ENCODE measurements at regions not wholly inside any gene's neighbourhood (a gene's known extent, or its start where the extent isn't known, plus 50 kb on each side); places are given as distances from the start of the nearest gene placed in this dataset.
A peak's percentile ranks its signal among the peaks of the same experiment; 100 is the strongest.
"Not testable (repeated sequence)": the region's sequence is repeated elsewhere in the genome, so short reads cannot be mapped to it uniquely, and the experiment has no call there.

DNA sequence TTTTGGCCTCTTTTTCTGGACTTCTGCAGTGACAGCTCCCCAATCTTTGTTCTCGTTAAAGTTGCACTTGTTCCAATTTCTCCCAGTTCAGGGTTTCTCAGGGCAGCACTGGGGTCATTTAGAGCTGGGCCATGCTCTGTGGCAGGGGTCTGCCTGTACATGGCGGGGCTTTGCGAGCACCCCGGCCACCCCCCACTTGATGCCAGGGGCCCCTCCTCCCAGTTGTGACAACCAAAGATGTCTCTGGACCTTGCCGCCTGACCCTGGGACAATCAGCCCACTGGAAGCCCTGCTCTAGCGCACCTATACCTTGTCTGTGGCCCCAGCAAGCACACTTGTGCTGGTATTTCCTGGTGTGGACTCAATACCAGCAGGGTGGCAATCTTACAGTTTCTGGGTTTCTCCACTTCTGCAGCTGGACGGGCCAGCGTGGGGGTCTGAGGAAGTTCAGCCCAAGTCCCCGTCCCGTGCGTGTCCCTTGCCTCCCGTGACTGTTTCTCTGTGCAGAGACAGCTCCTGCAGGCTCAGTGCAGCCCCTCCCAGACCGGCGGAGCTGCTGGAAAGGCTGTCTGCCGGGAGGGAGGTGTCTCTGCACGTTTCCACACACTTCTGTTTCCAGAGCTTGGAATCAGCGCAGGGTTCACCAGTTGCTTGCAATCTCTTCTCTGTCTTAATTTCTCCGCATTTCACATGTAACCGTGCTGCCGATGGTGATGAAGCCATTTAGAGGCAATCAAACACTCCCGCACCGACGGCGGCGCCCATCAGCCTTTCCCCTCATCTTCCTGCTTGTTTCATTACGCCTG is 1328.9 kb downstream of the BRD1 start:
- DNase-seq (ENCODE audit: low spot score), result no peak

DNA sequence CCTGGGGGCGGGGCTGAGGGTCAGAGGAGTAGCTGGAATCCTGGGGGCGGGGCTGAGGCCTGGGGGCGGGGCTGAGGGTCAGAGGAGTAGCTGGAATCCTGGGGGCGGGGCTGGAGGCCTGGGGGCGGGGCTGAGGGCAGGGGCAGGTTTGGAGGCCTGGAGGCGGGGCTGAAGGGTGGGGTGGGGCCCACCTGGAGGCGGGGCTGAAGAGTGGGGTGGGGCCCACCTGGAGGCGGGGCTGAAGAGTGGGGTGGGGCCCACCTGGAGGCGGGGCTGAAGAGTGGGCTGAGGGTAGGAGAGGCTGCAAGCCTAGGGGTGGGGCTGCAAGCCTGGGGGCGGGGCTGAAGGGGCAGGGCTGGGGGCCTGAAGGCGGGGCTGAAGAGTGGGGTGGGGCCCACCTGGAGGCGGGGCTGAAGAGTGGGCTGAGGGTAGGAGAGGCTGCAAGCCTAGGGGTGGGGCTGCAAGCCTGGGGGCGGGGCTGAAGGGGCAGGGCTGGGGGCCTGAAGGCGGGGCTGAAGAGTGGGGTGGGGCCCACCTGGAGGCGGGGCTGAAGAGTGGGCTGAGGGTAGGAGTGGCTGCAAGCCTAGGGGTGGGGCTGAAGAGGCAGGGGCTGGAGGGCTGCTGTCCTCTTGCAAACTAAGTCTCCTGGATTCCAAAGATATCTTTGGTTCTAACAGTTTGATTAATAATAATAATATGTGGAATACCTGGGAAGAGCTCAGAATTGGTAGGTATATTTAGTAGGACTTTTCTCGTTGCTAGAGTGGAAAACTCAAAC is 1329.7 kb downstream of the BRD1 start:
- DNase-seq (ENCODE audit: low spot score), result not testable (repeated sequence)

DNA sequence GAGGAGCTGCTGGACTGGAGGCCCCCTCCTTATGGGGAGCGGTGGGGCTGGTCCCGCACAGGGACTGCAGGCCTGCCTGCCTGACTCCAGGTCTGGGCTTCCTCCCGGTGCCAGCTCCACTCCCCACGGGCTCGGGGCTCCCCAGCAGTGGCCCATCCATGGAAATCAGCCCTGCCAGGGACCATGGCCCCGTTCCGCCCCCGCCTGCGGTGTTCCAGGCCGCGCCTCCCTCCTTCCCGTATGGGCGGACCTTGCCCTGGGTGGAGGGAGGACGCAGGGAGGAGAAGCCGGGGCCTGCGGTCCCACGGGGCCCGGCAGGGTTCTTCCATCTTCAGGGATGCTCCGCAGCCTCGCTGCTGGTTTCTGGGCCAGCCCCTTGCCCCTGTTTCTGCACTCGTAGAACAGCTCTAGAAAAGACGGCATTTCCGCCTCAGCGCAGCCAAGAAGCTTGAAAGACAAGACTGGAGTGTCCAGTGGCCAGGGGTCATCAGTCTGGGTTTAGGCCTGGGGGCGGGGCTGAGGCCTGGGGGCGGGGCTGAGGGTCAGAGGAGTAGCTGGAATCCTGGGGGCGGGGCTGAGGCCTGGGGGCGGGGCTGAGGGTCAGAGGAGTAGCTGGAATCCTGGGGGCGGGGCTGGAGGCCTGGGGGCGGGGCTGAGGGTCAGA is 1330.6 kb downstream of the BRD1 start:
- peak; percentile 71 for DNase-seq (ENCODE audit: low spot score)

DNA sequence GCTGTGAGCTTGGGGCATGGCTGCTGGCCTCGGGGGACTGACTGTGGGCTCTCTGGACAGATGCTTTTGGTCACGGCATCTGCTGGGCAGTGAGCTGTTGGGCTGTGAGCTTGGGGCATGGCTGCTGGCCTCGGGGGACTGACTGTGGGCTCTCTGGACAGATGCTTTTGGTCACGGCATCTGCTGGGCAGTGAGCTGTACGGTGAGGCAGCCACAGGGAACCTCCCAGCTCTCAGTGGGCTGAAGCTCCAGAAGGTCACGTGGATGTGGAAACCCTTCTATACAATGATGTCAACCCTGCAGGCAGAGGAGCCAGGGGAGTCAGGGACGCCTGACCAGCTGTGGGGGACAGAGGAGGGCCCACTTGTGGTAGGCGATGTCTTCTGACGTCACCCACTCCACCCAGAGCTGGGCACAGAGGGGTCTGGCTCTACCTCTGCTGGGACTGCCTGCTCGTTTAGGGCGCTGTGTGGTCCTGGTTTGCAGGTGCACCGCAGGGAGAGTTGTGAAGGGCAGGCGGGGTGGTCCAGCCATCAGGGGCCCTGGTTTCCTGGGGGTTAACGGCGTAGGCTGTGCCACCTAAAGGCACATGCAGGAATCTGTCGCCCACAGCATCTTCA is 1331.3 kb downstream of the BRD1 start:
- no peak for DNase-seq (ENCODE audit: low spot score)

DNA sequence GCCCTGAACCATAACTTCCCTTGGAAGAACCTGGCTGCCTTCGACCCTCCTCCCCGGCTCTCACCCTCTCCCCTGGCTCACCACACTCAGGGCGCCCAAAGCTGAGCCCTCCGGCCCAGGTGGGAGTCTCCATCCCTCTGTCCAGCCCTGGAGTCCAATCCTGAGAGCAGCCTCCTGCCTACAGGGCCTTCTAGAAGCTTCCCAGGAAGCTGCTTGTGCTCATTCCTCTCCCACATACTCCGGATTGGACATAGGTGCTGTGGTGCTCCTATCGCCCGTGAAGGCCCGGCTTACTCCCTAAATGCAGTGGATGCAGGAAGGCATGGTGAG is 1332.0 kb downstream of the BRD1 start:
- no peak for DNase-seq (ENCODE audit: low spot score)

DNA sequence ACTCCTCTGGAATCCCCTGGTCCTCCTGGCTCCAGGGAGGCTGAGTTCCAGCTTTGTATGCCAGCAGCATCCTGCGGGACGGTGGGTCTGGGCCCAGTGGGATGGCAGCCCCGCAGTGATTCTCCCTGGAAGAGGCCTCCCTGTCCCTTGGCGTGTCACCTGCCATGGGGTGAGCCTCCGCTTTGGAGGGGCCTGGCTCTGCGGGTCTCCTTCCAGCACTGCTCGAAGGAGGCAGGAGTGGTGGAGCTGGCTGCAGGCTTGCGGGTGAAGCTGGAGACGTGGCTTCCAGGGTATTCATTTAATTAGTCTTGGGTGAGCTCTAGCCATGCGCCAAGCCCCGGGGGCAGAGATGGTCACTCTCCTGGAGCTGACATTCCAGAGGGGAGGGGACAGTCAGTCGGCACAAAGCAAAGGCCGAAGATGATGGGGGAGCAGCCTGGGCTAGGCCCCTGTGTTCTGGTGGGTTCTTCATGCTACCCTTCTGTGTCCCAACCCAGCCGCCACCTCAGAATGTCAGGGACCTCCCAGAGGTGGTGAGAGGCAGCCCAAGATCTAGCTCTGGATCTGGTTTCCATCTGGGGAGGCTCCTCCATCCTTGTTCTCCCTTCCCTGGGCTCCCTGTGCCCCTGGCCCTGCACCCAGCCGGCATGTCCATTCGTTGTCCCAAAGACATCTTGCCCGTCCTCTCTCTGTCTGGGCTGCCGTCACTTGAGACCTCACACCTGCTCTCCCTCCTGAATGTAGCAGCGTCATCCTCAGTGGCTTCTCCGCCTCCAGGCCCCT is 1332.5 kb downstream of the BRD1 start:
- DNase-seq (ENCODE audit: low spot score), result no peak

DNA sequence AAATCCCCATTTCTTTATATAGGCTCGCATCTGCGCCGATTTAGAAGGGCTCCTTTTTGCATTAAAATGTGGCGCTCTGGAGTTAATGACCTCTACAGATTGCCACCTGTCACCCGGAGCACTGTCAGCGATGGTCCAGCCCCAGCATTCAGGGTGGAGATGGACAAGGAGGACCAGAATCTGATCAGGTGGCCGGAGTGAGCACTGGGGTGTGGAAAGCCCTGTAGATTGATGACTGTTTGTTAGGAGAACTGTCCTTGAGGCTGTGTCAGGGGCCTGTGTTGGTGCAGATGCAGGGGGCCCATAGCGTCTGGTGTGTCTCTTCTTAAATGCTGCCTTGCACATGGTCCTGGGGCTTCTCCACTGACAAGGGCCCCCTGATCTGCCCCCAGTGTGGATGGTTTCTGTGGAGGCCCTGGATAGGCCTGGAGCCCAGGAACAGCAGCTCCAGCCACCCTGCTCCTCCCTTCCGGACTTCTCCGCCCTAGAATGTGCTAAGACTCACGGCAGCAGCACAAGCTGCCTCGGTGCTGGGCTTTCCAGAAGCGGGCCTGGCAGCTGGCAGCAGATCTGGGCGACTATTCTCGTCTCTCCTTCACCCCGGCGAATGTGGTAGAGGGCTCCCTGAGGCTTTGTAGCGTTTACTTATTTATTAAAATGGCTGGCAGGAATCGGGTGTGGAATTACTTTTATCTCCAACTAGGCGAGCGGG is 1333.3 kb downstream of the BRD1 start:
- DNase-seq (ENCODE audit: low spot score), result no peak

DNA sequence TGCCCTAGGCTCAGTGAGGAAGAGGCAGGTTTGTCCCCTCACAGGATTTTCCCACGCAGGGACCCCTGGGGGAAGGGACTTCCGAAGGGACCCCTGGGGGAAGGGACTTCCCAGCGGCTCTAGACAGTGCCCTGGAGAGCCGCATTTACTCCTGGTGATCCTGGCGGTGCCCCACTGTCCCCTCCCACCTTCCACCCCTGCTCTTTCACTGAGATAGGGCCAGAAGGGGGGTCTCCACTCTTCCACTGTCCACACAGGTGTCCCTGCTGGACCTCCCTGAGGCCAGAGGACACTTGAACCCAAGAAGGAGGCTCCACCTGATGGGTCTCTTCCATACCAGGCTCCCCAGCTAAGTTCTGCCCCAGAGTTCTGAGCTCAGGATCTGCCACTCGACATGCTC is 1333.9 kb downstream of the BRD1 start:
- DNase-seq (ENCODE audit: low spot score), result no peak

DNA sequence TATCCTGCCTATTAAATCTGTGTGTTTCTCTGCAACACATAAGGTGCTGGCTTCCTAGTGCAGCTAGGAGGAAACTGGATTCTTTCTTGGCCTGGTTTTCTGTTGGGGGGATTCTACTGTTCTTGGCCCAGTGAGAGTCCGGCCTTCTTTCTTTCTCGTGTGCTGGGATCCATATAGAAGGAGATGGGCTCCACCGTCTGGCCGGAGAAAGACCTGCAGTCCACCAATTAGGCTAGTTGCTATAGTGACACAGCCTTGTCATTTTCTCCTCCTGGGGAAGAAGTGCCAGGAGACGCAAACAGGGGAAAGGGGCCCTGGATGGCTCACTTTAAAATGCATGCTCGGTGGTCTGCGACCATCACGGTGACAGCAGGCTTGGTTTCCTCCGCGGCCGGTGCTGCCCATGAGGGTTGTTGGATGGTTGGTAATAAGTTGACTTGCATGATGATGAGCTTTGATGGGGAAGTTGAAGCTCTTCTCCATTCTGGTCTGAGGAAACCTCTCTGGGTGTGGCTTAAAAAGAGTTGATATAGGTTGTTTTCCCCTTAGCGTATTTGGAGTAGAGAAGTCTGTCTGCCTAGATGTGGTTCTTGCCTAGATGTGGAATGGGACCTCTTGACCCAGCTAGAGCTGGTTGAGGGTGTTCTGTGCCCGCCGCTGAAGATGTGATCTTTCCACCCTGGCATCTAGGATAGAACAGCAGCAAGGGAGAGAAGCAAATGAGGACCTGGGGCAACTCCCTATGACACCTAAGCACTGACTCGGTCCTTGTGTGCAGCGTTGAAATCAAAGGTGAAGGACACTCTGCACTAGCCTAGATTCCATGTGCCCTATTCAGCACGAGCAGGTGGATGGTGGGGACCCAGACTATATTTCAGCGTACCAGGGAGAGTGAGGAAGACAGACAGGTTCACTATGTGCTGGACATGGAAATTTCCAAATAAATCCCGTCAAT is 1335.0 kb downstream of the BRD1 start:
- peak; percentile 74 for DNase-seq (ENCODE audit: low spot score)

DNA sequence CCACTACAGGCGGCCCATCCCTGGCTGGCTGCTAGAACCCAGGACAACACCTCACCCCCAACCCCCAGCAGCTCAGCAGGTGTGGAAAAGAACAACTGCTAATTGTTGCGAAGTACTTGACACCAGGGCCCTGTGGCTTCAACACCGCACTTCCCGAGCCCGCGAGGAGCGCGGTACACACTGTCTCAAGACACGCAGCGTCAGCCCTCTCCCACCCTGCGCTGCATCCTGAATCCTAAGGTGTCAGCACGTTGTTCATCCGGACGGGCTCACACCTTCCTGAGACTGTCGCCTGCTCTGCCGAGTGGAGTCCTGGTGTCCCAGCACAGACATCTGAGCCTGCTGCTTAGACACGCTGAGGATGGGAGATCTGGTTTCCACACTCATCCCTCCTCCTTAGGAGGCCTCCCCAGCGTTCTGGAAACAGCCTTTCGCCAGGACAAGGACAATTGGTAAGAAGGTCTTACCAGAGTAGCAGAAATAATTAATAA is 1336.2 kb downstream of the BRD1 start:
- DNase-seq (ENCODE audit: low spot score), result peak; percentile 53

DNA sequence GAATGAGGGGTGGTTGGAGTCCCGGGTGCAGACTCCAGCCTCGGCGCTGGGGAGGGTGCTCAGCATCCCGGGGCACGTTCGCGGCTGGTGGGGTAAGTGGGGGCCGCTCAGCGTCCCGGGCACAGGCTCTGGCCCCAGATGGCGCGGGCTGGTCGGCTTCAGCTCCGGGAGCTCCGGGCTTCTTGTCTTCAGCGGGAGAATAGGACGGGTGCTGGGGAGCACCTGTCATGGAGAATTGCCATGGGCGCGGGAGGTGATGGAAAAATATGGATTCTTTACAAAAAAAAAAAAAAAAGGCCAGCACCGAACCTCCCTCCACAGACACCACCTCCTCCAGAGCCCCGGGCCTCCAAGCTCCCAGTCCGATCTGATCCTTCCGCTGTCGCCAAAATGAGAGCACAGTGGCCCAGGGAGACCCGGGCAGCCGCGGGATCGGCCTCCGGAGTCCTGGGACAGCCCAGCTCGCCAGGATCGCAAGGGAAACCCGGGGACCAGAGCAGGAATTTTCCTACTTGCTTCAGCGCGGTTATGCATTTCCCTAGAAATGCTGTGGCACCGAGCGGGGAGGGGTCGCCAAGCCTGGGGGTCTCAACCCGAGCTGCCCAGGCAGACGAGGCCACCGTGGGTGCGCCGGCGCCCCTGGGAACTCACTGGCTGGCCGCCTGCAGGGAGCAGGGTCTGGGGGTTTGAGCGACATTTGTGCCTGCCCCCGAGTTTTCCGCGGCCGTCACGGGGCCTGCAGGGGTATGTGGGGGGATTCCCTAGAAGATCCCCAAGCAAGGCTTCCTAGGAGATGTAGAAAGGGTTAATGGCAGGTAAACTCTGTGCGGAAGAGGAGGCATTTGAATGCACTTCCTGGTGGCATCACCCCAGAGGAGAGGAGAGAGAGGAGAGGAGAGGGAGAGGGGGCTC is 1336.9 kb downstream of the BRD1 start:
- DNase-seq (ENCODE audit: low spot score), result peak; percentile 50

DNA sequence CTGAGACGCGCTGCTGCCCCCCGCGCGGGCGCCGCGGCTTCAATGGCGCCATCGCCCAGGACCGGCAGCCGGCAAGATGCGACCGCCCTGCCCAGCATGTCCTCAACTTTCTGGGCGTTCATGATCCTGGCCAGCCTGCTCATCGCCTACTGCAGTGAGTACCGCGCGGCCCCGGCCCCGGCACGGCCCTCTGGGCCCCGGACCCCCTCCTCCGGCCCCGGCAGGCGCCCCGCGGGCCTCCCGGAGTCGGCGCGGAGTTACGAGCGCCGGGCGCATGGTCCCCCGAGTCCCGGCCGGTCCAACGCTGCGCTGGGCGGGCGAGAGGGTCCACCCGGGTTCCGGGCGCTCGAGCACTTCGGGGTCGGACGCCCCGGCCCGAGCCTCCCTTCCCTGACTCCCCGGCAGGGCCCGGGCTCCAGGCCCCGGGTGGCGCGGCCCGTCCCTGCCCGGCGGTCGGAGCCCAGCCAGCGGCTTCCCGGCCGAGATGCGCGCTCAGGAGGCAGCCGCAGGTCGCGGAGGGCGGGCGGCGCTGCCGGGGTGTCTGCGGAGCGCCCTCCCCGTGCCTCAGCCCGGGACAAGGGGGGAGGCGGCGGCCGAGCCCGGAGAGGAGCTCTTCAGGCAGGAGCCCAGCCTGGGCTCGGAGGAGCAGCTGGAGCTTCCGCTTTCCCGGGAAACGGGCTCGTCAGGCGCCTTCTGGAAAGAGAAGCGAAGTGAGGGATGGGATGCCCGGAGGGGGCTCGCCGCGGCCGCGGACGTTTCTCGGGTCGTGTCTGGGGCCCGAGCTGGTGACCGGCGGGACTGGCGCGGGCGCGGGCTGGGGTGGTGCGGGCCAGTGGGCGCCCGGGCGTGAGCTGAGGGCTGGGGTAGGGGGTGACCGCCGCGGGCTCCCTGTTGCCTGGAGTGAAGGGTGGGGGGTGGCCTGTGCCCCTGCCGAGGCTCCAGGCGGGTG is 1337.8 kb downstream of the BRD1 start:
- DNase-seq (ENCODE audit: low spot score), result peak; percentile 67

DNA sequence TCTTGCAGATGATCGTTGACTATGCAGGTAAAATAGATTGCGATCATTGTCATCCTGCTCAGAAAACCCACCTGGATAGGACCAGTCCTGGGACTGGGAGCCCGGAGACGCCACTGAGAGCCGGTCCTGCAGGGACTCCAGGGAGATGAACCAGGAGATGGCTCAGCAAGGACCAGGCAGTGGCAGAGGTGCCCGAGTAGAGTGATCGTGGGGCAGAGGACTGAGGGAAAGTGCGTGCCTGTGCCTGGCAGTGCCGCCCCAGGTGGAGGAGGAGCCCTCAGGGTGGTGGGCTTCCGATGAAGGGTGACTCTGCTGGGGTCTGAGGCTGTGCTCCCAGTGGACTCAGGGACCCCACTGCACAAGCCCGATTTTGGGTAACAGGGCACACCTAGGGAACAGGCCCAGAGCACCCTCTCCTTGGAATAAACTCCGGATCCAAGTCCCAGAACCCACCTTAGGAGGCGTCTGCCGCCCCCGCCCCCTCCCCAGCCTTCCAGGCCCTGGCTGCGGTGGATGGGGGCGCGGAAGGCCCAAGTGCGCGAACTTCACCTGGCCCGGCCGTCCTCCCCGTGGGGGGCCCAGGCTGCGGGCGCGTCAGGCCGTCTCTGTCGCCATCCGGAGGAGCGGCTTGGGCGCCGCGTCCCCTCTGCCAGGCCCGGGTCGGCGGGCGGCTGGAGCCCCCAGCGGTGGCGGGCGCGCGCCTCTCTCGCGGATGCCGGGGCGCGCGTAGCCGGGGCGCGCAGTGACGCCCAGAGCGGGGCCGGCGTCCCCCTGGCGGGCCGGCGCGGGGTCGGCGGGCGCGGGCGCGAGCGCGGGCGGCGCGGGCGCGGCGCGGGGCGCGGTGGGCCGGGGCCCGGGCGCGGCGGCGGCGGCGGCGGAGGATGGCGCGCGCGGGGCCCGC is 1338.8 kb downstream of the BRD1 start:
- DNase-seq (ENCODE audit: low spot score), result peak; percentile 74

DNA sequence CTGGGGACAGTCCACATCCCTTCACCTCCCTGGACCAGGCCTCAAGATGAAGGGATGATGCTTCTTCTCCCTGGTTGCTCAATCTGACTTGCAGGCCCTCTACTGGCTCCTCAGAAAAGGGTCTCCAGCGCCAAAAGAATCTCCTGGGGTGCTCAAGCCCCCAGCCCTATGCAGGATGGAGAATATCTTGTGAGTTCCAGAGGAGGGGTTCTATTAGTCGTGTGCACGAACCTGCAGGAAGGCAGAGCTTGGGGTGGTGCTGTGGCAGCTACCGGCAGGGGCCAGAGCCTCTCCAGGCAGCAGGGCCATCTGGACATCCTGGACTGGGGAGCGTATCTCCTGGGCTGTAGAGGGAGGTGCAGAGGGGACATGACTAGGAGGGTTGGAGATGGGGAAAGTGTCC is 1339.5 kb downstream of the BRD1 start:
- peak; percentile 47 for DNase-seq (ENCODE audit: low spot score)

DNA sequence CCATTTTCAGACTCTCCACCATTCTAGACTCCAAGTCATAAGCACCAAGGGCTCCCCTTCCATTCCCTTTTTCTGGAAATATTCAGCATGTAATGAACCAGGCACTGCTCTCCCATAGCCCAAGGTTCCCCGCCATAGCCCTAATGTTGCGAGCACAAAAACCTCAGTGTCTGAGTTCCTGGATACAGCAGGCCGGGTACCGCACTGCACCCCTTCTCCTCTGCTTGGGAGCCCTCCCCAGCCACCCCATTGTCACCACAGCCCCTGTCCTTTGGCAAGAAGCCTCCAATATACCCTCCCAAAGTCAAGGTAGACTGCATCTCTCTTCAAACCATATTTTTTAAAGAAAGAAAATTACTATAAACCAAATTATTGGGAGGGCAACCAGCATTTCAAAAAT is 1341.1 kb downstream of the BRD1 start:
- no peak for DNase-seq (ENCODE audit: low spot score)

DNA sequence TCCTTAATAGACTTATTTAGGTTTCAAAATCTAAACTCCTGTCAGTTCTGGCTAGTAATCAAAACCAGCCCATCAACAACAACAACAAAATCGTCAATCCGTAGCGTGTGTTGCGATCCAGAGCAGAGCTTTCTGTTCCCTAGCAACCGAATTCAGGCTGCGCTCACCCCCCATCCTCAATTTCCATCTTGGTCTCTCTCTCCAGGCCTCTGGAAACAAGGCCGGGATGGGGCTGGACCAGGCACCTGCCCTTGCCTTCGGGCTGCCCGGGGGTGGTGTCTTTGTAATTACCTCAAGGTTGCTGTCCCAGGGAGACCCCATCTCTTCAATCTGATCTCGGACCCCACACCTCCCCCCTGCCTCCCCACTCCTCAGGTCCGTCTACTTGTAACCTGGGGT is 1341.5 kb downstream of the BRD1 start:
- peak; percentile 26 for DNase-seq (ENCODE audit: low spot score)
